IMR-90 (cell line): ENCODE measurements at regions not wholly inside any gene's neighbourhood (a gene's known extent, or its start where the extent isn't known, plus 50 kb on each side); places are given as distances from the start of the nearest gene placed in this dataset.

ENCODE experiments used
- ATAC-seq: fragments of 200-7000 bp; cut with Tn5 transposase; 2 replicates; pipeline ENCODE4 v1.9.1; 2020; ENCODE audit warnings: low read depth, mild to moderate bottlenecking, moderate library complexity
- BruUV-seq: library from RNA; stranded (reverse); fragments of 400-500 nt; replicated peaks from 2 replicates; lab custom pipeline; 2021; lab: Mats Ljungman, UMichigan
- CTCF ChIA-PET: fragments of 300-600 bp; formaldehyde crosslinking; extraction: SDS; loops from one replicate; lab custom pipeline; 2021; ENCODE audit warnings: antibody characterized with exemption; lab: Yijun Ruan, JAX
- POLR2A ChIA-PET: fragments of 300-600 bp; sonication (Branson Sonifier 250); formaldehyde crosslinking; loops from one replicate; lab custom pipeline; 2022; ENCODE audit warnings: antibody characterized with exemption; ENCODE audit not compliant: unreplicated experiment; lab: Charles Lee
- DNase-seq: peaks from one replicate; pipeline ENCODE4 v3.0.0; 2013
- H2AFZ ChIP-seq: replicated peaks from 2 replicates; pipeline ENCODE3; 2013; ENCODE audit warnings: low read length, mild to moderate bottlenecking; ENCODE audit not compliant: poor library complexity
- H2AK5ac ChIP-seq: 2 replicates; pipeline ENCODE4 v1.6.1; 2013; ENCODE audit warnings: low read depth, low read length, inconsistent platforms
- H2AK9ac ChIP-seq: replicated peaks from 2 replicates; pipeline ENCODE3; 2013; ENCODE audit warnings: mild to moderate bottlenecking, low read depth, low read length, moderate library complexity; ENCODE audit not compliant: poor library complexity
- H2BK120ac ChIP-seq: 2 replicates; pipeline ENCODE4 v1.6.1; 2013; ENCODE audit warnings: low read depth, low read length, inconsistent platforms
- H2BK15ac ChIP-seq: 3 replicates; pipeline ENCODE4 v1.6.1; 2013; ENCODE audit warnings: low read depth, low read length, inconsistent platforms
- H2BK20ac ChIP-seq: 2 replicates; pipeline ENCODE4 v1.6.1; 2013; ENCODE audit warnings: low read depth, mild to moderate bottlenecking, inconsistent platforms, low read length, moderate library complexity
- H2BK5ac ChIP-seq: 2 replicates; pipeline ENCODE4 v1.6.1; 2013; ENCODE audit warnings: mild to moderate bottlenecking, low read depth, low read length, inconsistent platforms; ENCODE audit not compliant: poor library complexity, severe bottlenecking
- H3K14ac ChIP-seq: replicated peaks from 2 replicates; pipeline ENCODE4 v1.6.1; 2013; ENCODE audit warnings: low read depth, low read length, inconsistent platforms
- H3K18ac ChIP-seq: 2 replicates; pipeline ENCODE4 v1.6.1; 2013; ENCODE audit warnings: low read depth, low read length, control low read depth
- H3K23ac ChIP-seq: 2 replicates; pipeline ENCODE4 v1.6.1; 2013; ENCODE audit warnings: low read depth, low read length, inconsistent platforms
- H3K27ac ChIP-seq: 2 replicates; pipeline ENCODE4 v1.5.1; 2013; ENCODE audit warnings: mild to moderate bottlenecking, control low read depth, low read length; ENCODE audit not compliant: insufficient read depth
- H3K27me3 ChIP-seq: 2 replicates; pipeline ENCODE4 v1.6.1; 2013; ENCODE audit warnings: low read length; ENCODE audit not compliant: control insufficient read depth, insufficient read depth
- H3K36me3 ChIP-seq: 2 replicates; pipeline ENCODE4 v1.6.1; 2013; ENCODE audit warnings: low read length, mixed read lengths; ENCODE audit not compliant: control insufficient read depth, insufficient read depth
- H3K4ac ChIP-seq: 2 replicates; pipeline ENCODE4 v1.6.1; 2013; ENCODE audit warnings: low read depth, low read length, inconsistent platforms
- H3K4me1 ChIP-seq: 2 replicates; pipeline ENCODE4 v1.6.1; 2013; ENCODE audit warnings: low read length, mixed read lengths; ENCODE audit not compliant: control insufficient read depth, insufficient read depth
- H3K4me2 ChIP-seq: 2 replicates; pipeline ENCODE4 v1.6.1; 2013; ENCODE audit warnings: low read depth, mild to moderate bottlenecking, control low read depth, low read length, moderate library complexity
- H3K4me3 ChIP-seq: 2 replicates; pipeline ENCODE4 v1.5.1; 2013; ENCODE audit warnings: low read depth, mild to moderate bottlenecking, control low read depth, low read length, moderate library complexity; ENCODE audit not compliant: insufficient read depth
- H3K56ac ChIP-seq: 2 replicates; pipeline ENCODE4 v1.6.1; 2013; ENCODE audit warnings: low read length, inconsistent platforms; ENCODE audit not compliant: insufficient read depth; ENCODE audit errors: extremely low read depth
- H3K79me1 ChIP-seq, 2 experiments: 2 replicates each; pipeline ENCODE4 v1.6.1; 2013; ENCODE audit warnings: low read length in 2 of 2, inconsistent platforms in 1 of 2, low read depth in 1 of 2
- H3K9ac ChIP-seq: 2 replicates; pipeline ENCODE4 v1.6.1; 2013; ENCODE audit warnings: low read depth, low read length, control low read depth
- H3K9me1 ChIP-seq: 2 replicates; pipeline ENCODE4 v1.6.1; 2013; ENCODE audit warnings: low read length, inconsistent platforms; ENCODE audit not compliant: insufficient read depth
- H3K9me3 ChIP-seq: 2 replicates; pipeline ENCODE4 v1.6.1; 2013; ENCODE audit warnings: low read length; ENCODE audit not compliant: control insufficient read depth, insufficient read depth
- H4K20me1 ChIP-seq: 2 replicates; pipeline ENCODE4 v1.6.1; 2013; ENCODE audit warnings: low read length, inconsistent platforms; ENCODE audit not compliant: insufficient read depth
- H4K5ac ChIP-seq: 2 replicates; pipeline ENCODE4 v1.6.1; 2013; ENCODE audit warnings: mild to moderate bottlenecking, low read depth, low read length, control low read depth
- H4K8ac ChIP-seq, 2 experiments: 2 replicates each; pipeline ENCODE4 v1.6.1; 2013; ENCODE audit warnings: low read depth in 2 of 2, low read length in 2 of 2, control low read depth in 1 of 2, inconsistent platforms in 1 of 2
- H4K91ac ChIP-seq: 2 replicates; pipeline ENCODE4 v1.6.1; 2013; ENCODE audit warnings: low read depth, low read length, inconsistent platforms; ENCODE audit not compliant: insufficient read depth
- BHLHE40 ChIP-seq: fragments of 150-350 bp; IDR thresholded peaks from 2 replicates; pipeline ENCODE4 v1.6.1; 2016; ENCODE audit warnings: mild to moderate bottlenecking, low read depth, low read length
- CEBPB ChIP-seq: IDR thresholded peaks from 2 replicates; pipeline ENCODE4 v1.6.1; 2012; ENCODE audit warnings: low read depth, low read length, improper control_type of control experiment
- CHD1 ChIP-seq: IDR thresholded peaks from 2 replicates; pipeline ENCODE4 v1.6.1; 2012; ENCODE audit warnings: low read depth, low read length, improper control_type of control experiment
- ELK1 ChIP-seq: fragments of 150-350 bp; IDR thresholded peaks from 2 replicates; pipeline ENCODE4 v1.6.1; 2016; ENCODE audit warnings: low read depth, mild to moderate bottlenecking, low read length, moderate library complexity, borderline replicate concordance
- FOS ChIP-seq: fragments of 150-350 bp; IDR thresholded peaks from 2 replicates; pipeline ENCODE4 v1.6.1; 2016; ENCODE audit warnings: low read depth, low read length
- MAFK ChIP-seq: IDR thresholded peaks from 2 replicates; pipeline ENCODE4 v1.6.1; 2012; ENCODE audit warnings: low read depth, low read length, improper control_type of control experiment
- MAZ ChIP-seq: IDR thresholded peaks from 2 replicates; pipeline ENCODE4 v1.6.1; 2012; ENCODE audit warnings: low read depth, mild to moderate bottlenecking, low read length, improper control_type of control experiment, moderate library complexity, borderline replicate concordance
- MXI1 ChIP-seq: IDR thresholded peaks from 2 replicates; pipeline ENCODE4 v1.6.1; 2012; ENCODE audit warnings: low read depth, mild to moderate bottlenecking, low read length, moderate library complexity, borderline replicate concordance
- NFE2L2 ChIP-seq: fragments of 150-350 bp; IDR thresholded peaks from 2 replicates; pipeline ENCODE4 v1.6.1; 2016; ENCODE audit warnings: low read depth, mild to moderate bottlenecking, low read length
- POLR2A ChIP-seq: IDR thresholded peaks from 2 replicates; pipeline ENCODE4 v1.6.1; 2012; ENCODE audit warnings: mild to moderate bottlenecking, low read depth, low read length
- RAD21 ChIP-seq: IDR thresholded peaks from 2 replicates; pipeline ENCODE4 v1.6.1; 2012; ENCODE audit warnings: low read length, improper control_type of control experiment
- RCOR1 ChIP-seq: IDR thresholded peaks from 2 replicates; pipeline ENCODE4 v1.6.1; 2012; ENCODE audit warnings: mild to moderate bottlenecking, low read length, improper control_type of control experiment; ENCODE audit not compliant: insufficient replicate concordance
- RFX5 ChIP-seq: IDR thresholded peaks from 2 replicates; pipeline ENCODE4 v1.8.0; 2012; ENCODE audit warnings: low read depth, mild to moderate bottlenecking, low read length, moderate library complexity
- SMC3 ChIP-seq: fragments of 150-350 bp; IDR thresholded peaks from 2 replicates; pipeline ENCODE4 v1.6.1; 2016; ENCODE audit warnings: low read depth, mild to moderate bottlenecking, antibody characterized with exemption, low read length, moderate library complexity
- USF2 ChIP-seq: fragments of 150-350 bp; IDR thresholded peaks from 2 replicates; pipeline ENCODE4 v1.6.1; 2017; ENCODE audit warnings: mild to moderate bottlenecking, antibody characterized with exemption, low read length, low read depth
- WGBS, 2 experiments: methylation state at CpG; one replicate each; pipeline versions ENCODE4 v1.1.5 to v1.1.7; 2013; ENCODE audit warnings: missing lambda C conversion rate in 2 of 2; ENCODE audit not compliant: insufficient read length in 1 of 2; ENCODE audit errors: extremely low coverage in 2 of 2; 5-methylcytosine and 5-hydroxymethylcytosine counted together
- dilution Hi-C: fragments of 300-500 bp; cut with HindIII; formaldehyde crosslinking; loops from one replicate; pipeline ENCODE4 v1.14.3; 2018; ENCODE audit warnings: low sequenced_read_pairs; ENCODE audit not compliant: unreplicated experiment
- in situ Hi-C: fragments of 300-500 bp; cut with MboI; formaldehyde crosslinking; loops from 3 replicates; pipeline ENCODE4 v1.14.3; 2019; ENCODE audit warnings: low sequenced_read_pairs, inconsistent platforms, mixed read lengths
- intact Hi-C: fragments of 100-400 bp; cut with micrococcal nuclease; formaldehyde crosslinking; loops from 2 replicates; pipeline ENCODE4 v1.10.0; 2022
- TF ChIP-seq, protein P1 (sequence below): conservative IDR thresholded peaks from 2 replicates; pipeline ENCODE4 v1.5.1; 2012; ENCODE audit warnings: mild to moderate bottlenecking, low read depth, low read length, improper control_type of control experiment

- ChIA-PET POLR2A (no interaction called here), CTCF (no interaction called here)
- Histone ChIP-seq H4K91ac (no peak overlapping the region), H2BK20ac (no peak overlapping the region), H3K9ac (no peak overlapping the region), H3K4ac (no peak overlapping the region), H4K20me1 (no peaks in the 10 kb centered on the region), H2BK15ac (no peak overlapping the region), H2AK9ac (no peak overlapping the region), H3K4me3 (no peak overlapping the region), H3K56ac (no peak overlapping the region), H3K27ac (no peak overlapping the region), H2AK5ac (no peak overlapping the region), H3K14ac (no peak overlapping the region), H3K27me3 (no peaks in the 10 kb centered on the region), H3K9me3 (no peaks in the 10 kb centered on the region), H3K23ac (no peak overlapping the region), H3K4me1 (no peaks in the 10 kb centered on the region), H2AFZ (no peak overlapping the region), H2BK120ac (no peak overlapping the region), H3K4me2 (no peak overlapping the region), H4K8ac (no peak overlapping the region), H4K5ac (no peak overlapping the region), H3K18ac (no peak overlapping the region), H2BK5ac (no peak overlapping the region), H3K36me3 (no peaks in the 10 kb centered on the region), H3K9me1 (no peaks in the 10 kb centered on the region), H3K79me1 (no peaks in the 10 kb centered on the region)
- intact Hi-C loops (no loop called here), in situ Hi-C loops (no loop called here), dilution Hi-C loops (no loop called here)
- TF ChIP-seq, protein P1, sequence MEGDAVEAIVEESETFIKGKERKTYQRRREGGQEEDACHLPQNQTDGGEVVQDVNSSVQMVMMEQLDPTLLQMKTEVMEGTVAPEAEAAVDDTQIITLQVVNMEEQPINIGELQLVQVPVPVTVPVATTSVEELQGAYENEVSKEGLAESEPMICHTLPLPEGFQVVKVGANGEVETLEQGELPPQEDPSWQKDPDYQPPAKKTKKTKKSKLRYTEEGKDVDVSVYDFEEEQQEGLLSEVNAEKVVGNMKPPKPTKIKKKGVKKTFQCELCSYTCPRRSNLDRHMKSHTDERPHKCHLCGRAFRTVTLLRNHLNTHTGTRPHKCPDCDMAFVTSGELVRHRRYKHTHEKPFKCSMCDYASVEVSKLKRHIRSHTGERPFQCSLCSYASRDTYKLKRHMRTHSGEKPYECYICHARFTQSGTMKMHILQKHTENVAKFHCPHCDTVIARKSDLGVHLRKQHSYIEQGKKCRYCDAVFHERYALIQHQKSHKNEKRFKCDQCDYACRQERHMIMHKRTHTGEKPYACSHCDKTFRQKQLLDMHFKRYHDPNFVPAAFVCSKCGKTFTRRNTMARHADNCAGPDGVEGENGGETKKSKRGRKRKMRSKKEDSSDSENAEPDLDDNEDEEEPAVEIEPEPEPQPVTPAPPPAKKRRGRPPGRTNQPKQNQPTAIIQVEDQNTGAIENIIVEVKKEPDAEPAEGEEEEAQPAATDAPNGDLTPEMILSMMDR: no peak
- TF ChIP-seq MAFK (no peak), USF2 (no peak), NFE2L2 (no peak), BHLHE40 (no peak), CEBPB (no peak), POLR2A (no peak), RAD21 (no peak), RFX5 (no peak), FOS (no peak), SMC3 (no peak), MXI1 (no peak), RCOR1 (no peak), CHD1 (no peak), ELK1 (no peak), MAZ (no peak)
- no peak for ATAC-seq
- no TSS peak for BruUV-seq
- no peak for DNase-seq
- WGBS, 2 experiments: no CpG with 5 or more reads among the region's 2 CpGs
Measured at GRCh38 chr3:69588170-69588569, 151.1 kb upstream of the MITF start.
